HEK293 (cell line): ENCODE measurements at regions not wholly inside any gene's neighbourhood (a gene's known extent, or its start where the extent isn't known, plus 50 kb on each side); places are given as distances from the start of the nearest gene placed in this dataset.

Experiments
- MYNN ChIP-seq: fragments of 450-650 bp; formaldehyde crosslinking; IDR thresholded peaks from 2 replicates; pipeline ENCODE4 v1.5.1; 2016; ENCODE audit warnings: missing biosample characterization, missing genetic modification characterization, borderline replicate concordance
- YY1 ChIP-seq: fragments of 450-650 bp; formaldehyde crosslinking; IDR thresholded peaks from 2 replicates; pipeline ENCODE4 v1.5.1; 2018; ENCODE audit warnings: missing biosample characterization, missing genetic modification characterization
- ZNF274 ChIP-seq, 2 experiments: fragments of 200-500 bp in 1 of 2; fragments of 450-650 bp in 1 of 2; sonication (Bioruptor generic) in 1 of 2; formaldehyde crosslinking in 1 of 2; IDR thresholded peaks; 2 replicates each; pipeline versions ENCODE4 v1.5.1 to v1.6.1; 2014 to 2016; ENCODE audit warnings: borderline replicate concordance in 1 of 2, inconsistent platforms in 1 of 2, low read length in 1 of 2, missing biosample characterization in 1 of 2, missing genetic modification characterization in 1 of 2
- ZNF302 ChIP-seq: fragments of 450-650 bp; formaldehyde crosslinking; IDR thresholded peaks from 2 replicates; pipeline ENCODE4 v1.5.1; 2016; ENCODE audit warnings: missing biosample characterization, missing genetic modification characterization, low read depth
- ZNF350 ChIP-seq: fragments of 450-650 bp; formaldehyde crosslinking; IDR thresholded peaks from 2 replicates; pipeline ENCODE4 v1.5.0; 2017; ENCODE audit warnings: missing biosample characterization, mild to moderate bottlenecking, missing genetic modification characterization
- ZNF600 ChIP-seq: fragments of 450-650 bp; formaldehyde crosslinking; IDR thresholded peaks from 2 replicates; pipeline ENCODE4 v1.5.1; 2016; ENCODE audit warnings: missing biosample characterization, missing genetic modification characterization
- ZNF626 ChIP-seq: fragments of 450-650 bp; sonication (Bioruptor Pico); formaldehyde crosslinking; IDR thresholded peaks from 2 replicates; pipeline ENCODE4 v1.5.1; 2018; ENCODE audit warnings: missing biosample characterization, missing genetic modification characterization, inconsistent platforms
- TF ChIP-seq, protein P1 (sequence below): fragments of 450-650 bp; formaldehyde crosslinking; IDR thresholded peaks from 2 replicates; pipeline ENCODE4 v1.5.1; 2016; ENCODE audit warnings: missing biosample characterization, missing genetic modification characterization

- TF ChIP-seq YY1 (tag by site-specific recombination) (no peak), ZNF350 (tag by site-specific recombination) (no peak), ZNF600 (tag by site-specific recombination) (no peak), MYNN (tag by site-specific recombination) (no peak), ZNF626 (tag by site-specific recombination) (no peak), ZNF302 (tag by site-specific recombination) (no peak), ZNF274 (IDR thresholded peaks at IDR 0.05; ENCODE audit: low read length) (no peak), ZNF274 (tag by site-specific recombination; IDR thresholded peaks at IDR 0.05; ENCODE audit: borderline replicate concordance) (no peak)
- TF ChIP-seq, protein P1, sequence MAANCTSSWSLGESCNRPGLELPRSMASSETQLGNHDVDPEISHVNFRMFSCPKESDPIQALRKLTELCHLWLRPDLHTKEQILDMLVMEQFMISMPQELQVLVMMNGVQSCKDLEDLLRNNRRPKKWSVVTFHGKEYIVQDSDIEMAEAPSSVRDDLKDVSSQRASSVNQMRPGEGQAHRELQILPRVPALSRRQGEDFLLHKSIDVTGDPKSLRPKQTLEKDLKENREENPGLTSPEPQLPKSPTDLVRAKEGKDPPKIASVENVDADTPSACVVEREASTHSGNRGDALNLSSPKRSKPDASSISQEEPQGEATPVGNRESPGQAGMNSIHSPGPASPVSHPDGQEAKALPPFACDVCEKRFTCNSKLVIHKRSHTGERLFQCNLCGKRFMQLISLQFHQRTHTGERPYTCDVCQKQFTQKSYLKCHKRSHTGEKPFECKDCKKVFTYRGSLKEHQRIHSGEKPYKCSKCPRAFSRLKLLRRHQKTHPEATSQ (tag by site-specific recombination): no peak
Observed at GRCh38 chr11:87425391-87425790, 387.7 kb downstream of the TMEM135 start.
